ENCODE measurements at regions not wholly inside any gene's neighbourhood (a gene's known extent, or its start where the extent isn't known, plus 50 kb on each side); places are given as distances from the start of the nearest gene placed in this dataset.
"Not testable (repeated sequence)": the region's sequence is repeated elsewhere in the genome, so short reads cannot be mapped to it uniquely, and the experiment has no call there.

GRCh38 chrX:879756-880698, 249.4 kb downstream of the SHOX start:
- Mint-ChIP-seq H3K4me1 (peaks cover 0 to 14% (median 0%) of the 10 kb centered on the region in 4 donors), H3K9me3 (peaks cover 0 to 20% (median 6%) of the 10 kb centered on the region in 9 donors), H3K27ac (peak overlapping the region in 1 of 10 donors; percentile 27), H3K27me3 (peaks cover 4 to 38% (median 22%) of the 10 kb centered on the region in 5 donors)
- DNase-seq, POLR2A ChIA-PET, ATAC-seq, H3K36me3 Mint-ChIP-seq, H3K4me3 Mint-ChIP-seq: not testable (repeated sequence)

DNA sequence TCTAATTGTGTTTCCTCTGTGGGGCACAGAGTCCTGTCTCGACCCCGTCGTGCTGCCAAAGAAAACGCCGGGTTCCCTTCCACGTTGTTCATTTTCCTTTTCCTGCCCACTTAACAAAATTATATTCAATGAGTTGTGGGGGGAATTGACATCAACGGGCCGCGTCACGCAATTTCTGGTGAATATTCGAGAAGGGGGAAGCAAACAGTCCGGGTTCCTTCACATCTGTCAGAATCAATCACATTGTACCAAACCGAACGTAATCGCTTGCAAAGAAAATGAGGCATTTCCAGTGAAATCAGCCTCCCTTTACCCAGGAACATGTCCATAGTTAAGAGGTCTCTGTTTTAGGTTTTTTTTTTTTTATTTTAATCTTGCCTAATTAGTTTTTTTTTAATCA, 243.5 kb downstream of the SHOX start:
- DNase-seq (no peak), ATAC-seq (no peak)
- H3K36me3 Mint-ChIP-seq = peaks cover 0 to 7% (median 0%) of the 10 kb centered on the region in 3 donors
- POLR2A ChIA-PET = no interaction called here
- no peaks in the 10 kb centered on the region for H3K4me1 Mint-ChIP-seq
- H3K4me3 Mint-ChIP-seq = no peak overlapping the region
- peaks cover 5 to 20% (median 18%) of the 10 kb centered on the region in 5 donors for H3K27me3 Mint-ChIP-seq
- no peak overlapping the region for H3K27ac Mint-ChIP-seq
- H3K9me3 Mint-ChIP-seq = peaks cover 0 to 14% (median 4%) of the 10 kb centered on the region in 9 donors

DNA sequence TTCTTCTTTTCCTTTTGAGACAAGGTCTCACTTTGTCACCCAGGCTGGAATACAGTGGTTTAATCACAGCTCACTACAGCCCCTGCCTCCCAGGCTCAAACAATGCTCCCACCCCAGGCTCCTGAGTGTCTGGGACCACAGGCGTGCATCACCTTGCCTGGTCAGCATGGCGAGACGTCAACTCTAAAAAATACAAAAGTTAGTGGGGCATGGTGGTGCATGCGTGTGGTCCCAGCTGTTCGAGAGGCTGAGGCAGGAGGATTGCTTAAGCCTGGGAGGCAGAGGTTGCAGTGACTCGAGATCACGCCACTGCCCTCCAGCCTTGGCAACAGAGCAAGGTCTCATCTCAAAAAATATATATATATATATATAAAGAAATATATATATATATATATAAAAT, 242.4 kb downstream of the SHOX start:
- no peaks in the 10 kb centered on the region for H3K4me1 Mint-ChIP-seq
- POLR2A ChIA-PET = no interaction called here
- peaks cover 0 to 14% (median 4%) of the 10 kb centered on the region in 9 donors for H3K9me3 Mint-ChIP-seq
- DNase-seq (no peak), ATAC-seq (no peak)
- H3K27ac Mint-ChIP-seq = no peak overlapping the region
- H3K27me3 Mint-ChIP-seq = peaks cover 7 to 29% (median 25%) of the 10 kb centered on the region in 5 donors
- no peak overlapping the region for H3K4me3 Mint-ChIP-seq
- H3K36me3 Mint-ChIP-seq = peaks cover 0 to 7% (median 0%) of the 10 kb centered on the region in 3 donors

GRCh38 chrX:872090-872489, 241.5 kb downstream of the SHOX start:
- no peak for ATAC-seq
- Mint-ChIP-seq H3K27ac (no peak overlapping the region), H3K36me3 (no peaks in the 10 kb centered on the region), H3K27me3 (peaks cover 8 to 33% (median 31%) of the 10 kb centered on the region in 5 donors), H3K4me1 (no peaks in the 10 kb centered on the region), H3K9me3 (peaks cover 0 to 7% (median 0%) of the 10 kb centered on the region in 9 donors), H3K4me3 (no peak overlapping the region)
- DNase-seq = no peak
- POLR2A ChIA-PET = no interaction called here

DNA sequence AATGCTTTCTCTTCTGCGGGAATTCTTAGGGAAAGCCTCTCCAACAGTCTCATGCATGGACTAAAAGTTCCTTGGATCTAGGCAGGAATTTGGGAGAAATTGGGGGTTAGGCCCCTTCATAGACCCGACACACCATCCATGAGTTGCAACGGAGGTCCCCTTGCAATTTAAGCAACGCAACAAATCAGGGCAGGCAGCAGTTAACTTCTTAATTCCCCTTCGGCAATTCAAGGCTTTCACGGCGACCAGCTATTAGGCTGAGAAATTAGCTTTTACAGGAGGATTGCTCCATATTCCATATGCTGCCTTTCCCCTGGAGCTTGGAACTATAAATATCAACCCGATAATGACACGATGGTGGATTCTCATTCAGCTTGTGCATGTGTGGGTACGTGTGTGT, 241.0 kb downstream of the SHOX start:
- Mint-ChIP-seq H3K4me3 (no peak overlapping the region), H3K36me3 (no peaks in the 10 kb centered on the region), H3K9me3 (peaks cover 0 to 6% (median 0%) of the 10 kb centered on the region in 9 donors), H3K4me1 (no peaks in the 10 kb centered on the region), H3K27me3 (peaks cover 8 to 31% (median 28%) of the 10 kb centered on the region in 5 donors), H3K27ac (no peak overlapping the region)
- no peak for DNase-seq
- POLR2A ChIA-PET = no interaction called here
- no peak for ATAC-seq

- peaks cover 8 to 31% (median 28%) of the 10 kb centered on the region in 5 donors for H3K27me3 Mint-ChIP-seq
- ATAC-seq (no peak), DNase-seq (no peak)
- peaks cover 0 to 6% (median 2%) of the 10 kb centered on the region in 9 donors for H3K9me3 Mint-ChIP-seq
- no peak overlapping the region for H3K27ac Mint-ChIP-seq
- no peak overlapping the region for H3K4me3 Mint-ChIP-seq
- no peaks in the 10 kb centered on the region for H3K36me3 Mint-ChIP-seq
- POLR2A ChIA-PET = no interaction called here
- H3K4me1 Mint-ChIP-seq = no peaks in the 10 kb centered on the region
These were observed 237.5 kb downstream of the SHOX start for GRCh38 chrX:867966-868647.

DNA sequence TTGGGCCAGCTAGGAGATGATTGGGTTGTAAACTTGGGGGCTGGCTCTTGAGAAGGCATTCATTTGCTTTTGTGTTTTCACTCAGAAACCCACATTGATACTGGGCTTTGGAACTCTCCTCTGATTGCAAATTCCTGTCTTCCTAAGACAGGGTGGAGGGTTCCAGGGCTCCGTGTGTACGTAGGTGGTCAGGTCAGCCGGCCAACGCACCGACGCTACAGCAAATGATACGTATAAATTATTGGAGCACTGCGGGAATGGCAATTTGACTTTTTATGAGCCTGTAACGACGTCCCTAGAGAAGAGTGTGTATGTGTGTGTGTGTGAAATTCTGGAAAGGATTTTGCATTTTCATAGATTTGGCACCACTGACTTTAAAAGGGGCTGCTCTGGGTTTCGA, 236.9 kb downstream of the SHOX start:
- no peak overlapping the region for H3K27ac Mint-ChIP-seq
- H3K4me3 Mint-ChIP-seq = no peak overlapping the region
- no peaks in the 10 kb centered on the region for H3K36me3 Mint-ChIP-seq
- H3K27me3 Mint-ChIP-seq = peaks cover 8 to 31% (median 28%) of the 10 kb centered on the region in 5 donors
- POLR2A ChIA-PET = no interaction called here
- DNase-seq (no peak), ATAC-seq (no peak)
- H3K9me3 Mint-ChIP-seq = peaks cover 0 to 6% (median 2%) of the 10 kb centered on the region in 9 donors
- H3K4me1 Mint-ChIP-seq = no peaks in the 10 kb centered on the region

- DNase-seq (no peak), ATAC-seq (no peak)
- Mint-ChIP-seq H3K36me3 (no peaks in the 10 kb centered on the region), H3K9me3 (peaks cover 0 to 11% (median 0%) of the 10 kb centered on the region in 9 donors), H3K27me3 (peaks cover 8 to 31% (median 28%) of the 10 kb centered on the region in 5 donors), H3K4me1 (no peaks in the 10 kb centered on the region), H3K4me3 (no peak overlapping the region), H3K27ac (no peak overlapping the region)
- POLR2A ChIA-PET = no interaction called here
These were observed 235.9 kb downstream of the SHOX start for GRCh38 chrX:866441-866990.

DNA sequence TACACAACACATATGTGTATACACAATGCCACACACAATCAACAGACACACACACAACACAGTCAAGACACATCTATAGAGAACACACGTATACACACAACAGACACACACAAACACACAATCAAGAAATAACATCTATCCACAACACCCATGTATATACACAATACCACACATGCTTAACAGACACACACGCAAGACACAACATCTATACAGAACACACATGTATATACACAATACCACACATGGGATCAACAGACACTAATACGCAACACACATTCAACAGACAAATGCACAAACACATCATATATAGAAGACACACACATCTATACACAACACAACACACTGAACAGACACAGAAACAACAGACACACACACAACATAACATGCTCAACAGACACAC, 234.8 kb downstream of the SHOX start:
- Mint-ChIP-seq H3K4me1 (no peaks in the 10 kb centered on the region), H3K36me3 (no peaks in the 10 kb centered on the region), H3K4me3 (no peak overlapping the region), H3K27me3 (peaks cover 8 to 28% (median 24%) of the 10 kb centered on the region in 5 donors), H3K27ac (no peak overlapping the region), H3K9me3 (peaks cover 0 to 11% (median 0%) of the 10 kb centered on the region in 9 donors)
- DNase-seq (no peak), ATAC-seq (no peak)
- POLR2A ChIA-PET = no interaction called here

DNA sequence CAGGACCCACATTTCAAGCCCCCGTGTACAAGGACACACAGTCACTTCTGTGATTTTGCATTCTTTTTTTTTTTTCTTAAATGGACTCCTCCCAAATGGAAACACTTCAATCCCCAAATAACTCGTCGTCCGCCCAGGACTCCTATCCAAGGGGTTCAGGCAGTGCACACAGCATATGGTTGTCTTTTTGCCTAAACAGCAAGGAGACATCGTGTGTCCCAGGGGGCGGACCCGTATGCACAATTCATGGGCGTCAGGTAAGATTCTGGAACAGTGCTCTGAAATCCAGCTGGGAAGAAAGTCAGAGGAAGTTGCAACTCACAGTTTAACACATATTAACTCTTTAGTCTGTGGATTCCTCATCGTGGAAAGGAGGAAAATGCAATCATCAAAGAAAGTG, 231.3 kb downstream of the SHOX start:
- H3K27me3 Mint-ChIP-seq = peaks cover 0 to 3% (median 0%) of the 10 kb centered on the region in 5 donors
- no peak overlapping the region for H3K4me3 Mint-ChIP-seq
- DNase-seq = peak in 1 of 10 donors; percentile 7
- POLR2A ChIA-PET = no interaction called here
- H3K9me3 Mint-ChIP-seq = peaks cover 0 to 26% (median 10%) of the 10 kb centered on the region in 9 donors
- no peaks in the 10 kb centered on the region for H3K4me1 Mint-ChIP-seq
- no peak for ATAC-seq
- H3K36me3 Mint-ChIP-seq = no peaks in the 10 kb centered on the region
- H3K27ac Mint-ChIP-seq = no peak overlapping the region

GRCh38 chrX:861340-861890, 230.8 kb downstream of the SHOX start:
- DNase-seq (peak in 1 of 10 donors; percentile 13), ATAC-seq (no peak)
- H3K36me3 Mint-ChIP-seq = no peaks in the 10 kb centered on the region
- peaks cover 0 to 26% (median 10%) of the 10 kb centered on the region in 9 donors for H3K9me3 Mint-ChIP-seq
- no peaks in the 10 kb centered on the region for H3K4me1 Mint-ChIP-seq
- H3K27ac Mint-ChIP-seq = no peak overlapping the region
- peaks cover 0 to 3% (median 0%) of the 10 kb centered on the region in 5 donors for H3K27me3 Mint-ChIP-seq
- POLR2A ChIA-PET = no interaction called here
- H3K4me3 Mint-ChIP-seq = no peak overlapping the region

GRCh38 chrX:859329-859728, 228.7 kb downstream of the SHOX start:
- Mint-ChIP-seq H3K4me3 (no peak overlapping the region), H3K27ac (peak overlapping the region in 1 of 10 donors; percentile 37), H3K4me1 (no peaks in the 10 kb centered on the region), H3K36me3 (no peaks in the 10 kb centered on the region), H3K27me3 (peaks cover 0 to 10% (median 0%) of the 10 kb centered on the region in 5 donors), H3K9me3 (peaks cover 0 to 27% (median 10%) of the 10 kb centered on the region in 9 donors)
- POLR2A ChIA-PET = no interaction called here
- DNase-seq (no peak), ATAC-seq (no peak)
